OCI-LY3 (cell line): ENCODE measurements at regions not wholly inside any gene's neighbourhood (a gene's known extent, or its start where the extent isn't known, plus 50 kb on each side); places are given as distances from the start of the nearest gene placed in this dataset.

Experiments
- CTCF ChIP-seq: fragments of 200-600, 300-600 bp; sonication (generic); IDR thresholded peaks from 2 replicates; pipeline ENCODE4 v1.5.1; 2014; ENCODE audit warnings: antibody characterized with exemption, low read length, low read depth
- EZH2phosphoT487 ChIP-seq: fragments of 200-600 bp; shearing (Covaris generic); IDR thresholded peaks from 2 replicates; pipeline ENCODE4 v1.6.1; 2018; ENCODE audit warnings: antibody characterized with exemption, mixed run types, low read depth

GRCh38 chr17:72538901-72539352, 418.1 kb downstream of the SOX9 start:
- TF ChIP-seq CTCF (no peak), EZH2phosphoT487 (no peak)
